AG04449 (cell line): ENCODE measurements at regions not wholly inside any gene's neighbourhood (a gene's known extent, or its start where the extent isn't known, plus 50 kb on each side); places are given as distances from the start of the nearest gene placed in this dataset.
A peak's percentile ranks its signal among the peaks of the same experiment; 100 is the strongest.

Experiments
- CTCF ChIA-PET: fragments of 350-600 bp; formaldehyde crosslinking; extraction: SDS; loops from one replicate; lab custom pipeline; 2021; ENCODE audit warnings: antibody characterized with exemption; lab: Yijun Ruan, JAX
- POLR2A ChIA-PET: fragments of 400-600, 350-600 bp; formaldehyde crosslinking; extraction: SDS; loops from one replicate; lab custom pipeline; 2020; ENCODE audit warnings: antibody characterized with exemption, inconsistent platforms; lab: Yijun Ruan, JAX
- DNase-seq: peaks from one replicate; pipeline ENCODE4 v3.0.0-alpha.2; 2010; ENCODE audit warnings: low read depth, low spot score
- H3K4me3 ChIP-seq: 2 replicates; pipeline ENCODE4 v1.5.1; 2011; ENCODE audit warnings: low read depth, mild to moderate bottlenecking, control low read depth, low read length
- CTCF ChIP-seq: IDR thresholded peaks from one replicate; pipeline ENCODE4 v1.5.1; 2011; ENCODE audit warnings: mild to moderate bottlenecking, moderate library complexity, low read length, control low read depth, inconsistent platforms; ENCODE audit not compliant: insufficient read depth; ENCODE audit errors: missing control alignments

GRCh38 chr11:115764176-115764575 is 260.0 kb upstream of the CADM1 start:
- ChIA-PET CTCF (no interaction called here), POLR2A (no interaction called here)
- no peak for DNase-seq
- H3K4me3 ChIP-seq = no peak overlapping the region
- TF ChIP-seq CTCF = no peak

GRCh38 chr11:115761817-115762216 is 257.6 kb upstream of the CADM1 start:
- TF ChIP-seq CTCF = no peak
- DNase-seq = no peak
- CTCF ChIA-PET = interaction anchor here (0.7 to 1.1 kb wide), 3 partner anchors 57 to 259 kb away, joined by 3 read pairs; no protein-coding TSS in a partner anchor
- no peak overlapping the region for H3K4me3 ChIP-seq
- POLR2A ChIA-PET = interaction anchor here (0.7 kb wide), 1 partner anchor 448 kb away, joined by 3 read pairs; no protein-coding TSS in a partner anchor

GRCh38 chr11:115761348-115761747 is 257.1 kb upstream of the CADM1 start:
- no peak for DNase-seq
- no peak overlapping the region for H3K4me3 ChIP-seq
- TF ChIP-seq CTCF = no peak
- ChIA-PET POLR2A (no interaction called here), CTCF (interaction anchor here (1.0 to 1.1 kb wide), 2 partner anchors 141 to 259 kb away, joined by 3 read pairs; no protein-coding TSS in a partner anchor)

- POLR2A ChIA-PET = no interaction called here
- DNase-seq = no peak
- H3K4me3 ChIP-seq = peak overlapping the region; percentile 52
Measured at GRCh38 chr11:115760461-115761320, 256.5 kb upstream of the CADM1 start.

GRCh38 chr11:115759622-115760460 is 255.6 kb upstream of the CADM1 start:
- CTCF ChIA-PET = interaction anchor here (1.3 kb wide), 1 partner anchor 10 kb away, joined by 4 read pairs; no protein-coding TSS in a partner anchor
- POLR2A ChIA-PET = no interaction called here
- no peak for TF ChIP-seq CTCF
- no peak for DNase-seq
- H3K4me3 ChIP-seq = peak overlapping the region; percentile 52

More at GRCh38 chr11:115760461-115761320, 256.5 kb upstream of the CADM1 start:
- TF ChIP-seq CTCF = no peak
- CTCF ChIA-PET = interaction anchor here (1.0 kb wide), 1 partner anchor 258 kb away, joined by 3 read pairs; no protein-coding TSS in a partner anchor
